ENCODE measurements at regions not wholly inside any gene's neighbourhood (a gene's known extent, or its start where the extent isn't known, plus 50 kb on each side); places are given as distances from the start of the nearest gene placed in this dataset.
A peak's percentile ranks its signal among the peaks of the same experiment; 100 is the strongest.

DNA sequence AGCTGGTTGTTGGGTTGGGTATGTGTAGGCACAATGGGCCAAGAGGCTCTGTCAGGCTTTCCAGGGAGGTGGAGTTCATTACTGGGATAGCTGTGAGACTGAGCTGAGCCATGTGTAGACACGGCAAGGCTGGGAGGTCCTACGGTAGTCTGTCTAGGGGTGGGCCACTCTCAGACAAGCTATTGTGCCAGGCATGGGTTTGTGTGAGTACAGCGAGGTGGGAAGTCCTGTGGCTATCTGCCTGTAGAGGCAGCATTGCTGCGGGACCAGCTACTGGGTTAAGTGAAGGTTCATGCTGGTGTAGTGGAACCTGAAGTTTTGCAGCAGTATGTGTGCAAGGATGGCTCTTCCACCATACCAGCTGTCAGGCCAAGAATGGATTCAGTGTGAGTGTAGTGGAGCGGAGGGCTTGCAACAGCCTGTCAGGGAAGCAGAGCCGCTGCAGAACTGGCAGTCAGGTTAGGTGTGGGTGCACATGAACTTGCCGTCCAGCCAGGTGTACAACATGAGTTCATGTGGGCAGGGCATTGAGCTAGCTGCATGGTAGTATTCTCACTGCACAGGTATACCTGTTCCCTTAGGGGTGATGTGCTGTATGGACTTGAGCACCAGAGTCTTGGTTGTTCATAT lies 78.0 kb upstream of the CENPW start:
- ATAC-seq, result no peak

GRCh38 chr6:126264265-126264664 lies 75.7 kb upstream of the CENPW start:
- no peak for DNase-seq (ENCODE audit: missing footprints)
- intact Hi-C loops (cut with DNase I), result no loop called here
- no peak for ATAC-seq

More for the DNA sequence above, 78.0 kb upstream of the CENPW start:
- intact Hi-C loops (cut with DNase I), result no loop called here
- peak; percentile 45 for DNase-seq (ENCODE audit: missing footprints)

GRCh38 chr6:126266664-126267063 lies 73.3 kb upstream of the CENPW start:
- ATAC-seq, result no peak
- intact Hi-C loops (cut with DNase I), result no loop called here
- DNase-seq (ENCODE audit: missing footprints), result no peak

- DNase-seq (ENCODE audit: missing footprints) (no peak), ATAC-seq (no peak)
- intact Hi-C loops (cut with DNase I), result no loop called here
Observed at GRCh38 chr6:126267626-126268025, 72.3 kb upstream of the CENPW start.

GRCh38 chr6:126268092-126268491 lies 71.8 kb upstream of the CENPW start:
- intact Hi-C loops (cut with DNase I), result no loop called here
- no peak for ATAC-seq
- no peak for DNase-seq (ENCODE audit: missing footprints)

DNA sequence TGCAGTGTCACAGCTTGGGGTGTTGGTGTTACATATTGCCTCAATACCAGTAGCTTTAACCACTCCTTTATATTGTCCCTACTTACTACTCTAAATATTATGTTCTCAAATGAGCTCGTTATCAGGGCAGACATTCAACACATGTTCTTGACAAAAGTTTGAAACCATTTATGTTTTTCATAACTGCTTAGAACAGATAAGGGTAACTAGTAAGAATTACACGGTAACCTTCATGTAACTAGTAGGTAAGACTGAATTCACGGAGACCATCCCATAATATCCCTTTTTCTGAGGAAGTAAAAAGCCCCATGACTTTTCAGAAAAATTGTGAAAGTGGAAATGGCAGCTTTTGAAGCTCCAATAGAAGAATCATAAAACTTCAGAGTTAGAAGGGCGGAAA lies 59.6 kb upstream of the CENPW start:
- ATAC-seq (no peak), DNase-seq (ENCODE audit: missing footprints) (no peak)
- intact Hi-C loops (cut with DNase I), result no loop called here

DNA sequence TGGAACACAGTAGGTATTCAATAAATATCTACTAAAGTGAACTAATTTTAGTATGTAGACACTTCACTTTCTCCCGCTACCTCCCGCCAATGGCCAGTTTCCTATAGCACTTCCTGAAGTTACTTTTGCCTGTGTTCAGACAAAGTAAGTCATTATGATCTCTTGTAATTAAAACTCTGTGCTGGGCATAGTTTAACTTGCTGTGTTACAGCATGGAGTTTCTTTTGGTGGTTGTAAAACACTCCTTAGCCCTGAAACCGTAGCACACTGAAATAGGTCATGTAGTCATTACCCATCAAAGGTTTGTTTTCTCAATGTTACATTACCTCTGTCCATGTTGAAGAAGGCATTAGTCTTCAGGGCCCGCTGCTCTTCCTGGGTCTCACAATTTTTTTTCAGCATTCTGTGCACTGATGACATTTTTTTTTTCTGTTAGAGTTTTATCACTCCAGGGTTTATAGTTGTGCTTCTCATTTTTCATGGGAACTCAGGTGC lies 54.0 kb upstream of the CENPW start:
- DNase-seq (ENCODE audit: missing footprints) (no peak), ATAC-seq (no peak)
- intact Hi-C loops (cut with DNase I), result no loop called here
